Adrenal gland (tissue), 5 donors: ENCODE measurements at regions not wholly inside any gene's neighbourhood (a gene's known extent, or its start where the extent isn't known, plus 50 kb on each side); places are given as distances from the start of the nearest gene placed in this dataset.

Experiments used
- POLR2A ChIP-seq, 2 donors: fragments of 450-650 bp; IDR thresholded peaks; one replicate each; pipeline ENCODE4 v1.6.1; 2017; ENCODE audit warnings: antibody characterized with exemption in 2 of 2, mild to moderate bottlenecking in 2 of 2, moderate library complexity in 1 of 2
- TF ChIP-seq, protein P1 (sequence below), 6 experiments: fragments of 450-650 bp in 4 of 6; fragments of 200-600 bp in 2 of 6; sonication (generic) in 1 of 6; IDR thresholded peaks; 1 replicate in 5 of 6; 2 replicates in 1 of 6; pipeline versions ENCODE4 v1.5.1 to v1.8.0; 2016 to 2021; ENCODE audit warnings: antibody characterized with exemption in 6 of 6, mild to moderate bottlenecking in 2 of 6, moderate library complexity in 1 of 6
- donor health status: DM: no; HTN: no; CAD: no.

DNA sequence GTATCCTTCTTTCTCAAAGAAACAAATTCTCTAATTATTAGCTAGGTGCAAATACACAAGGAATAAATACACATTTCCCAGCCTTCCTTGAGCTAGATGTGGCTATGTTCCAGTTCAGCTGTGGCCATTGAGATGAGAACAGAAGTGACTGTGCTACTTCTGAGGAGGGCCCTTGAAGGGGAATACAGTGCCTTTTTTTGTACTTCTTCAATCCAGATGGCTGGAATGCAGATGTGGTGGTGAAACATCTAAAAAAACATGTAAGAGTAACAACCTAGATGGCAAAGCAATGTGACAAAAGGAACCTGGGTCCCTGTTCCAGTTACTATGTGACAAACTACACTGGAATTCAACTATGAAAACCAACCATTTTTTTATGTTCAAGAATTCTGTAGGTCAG, 115.4 kb upstream of the DST start:
- TF ChIP-seq, protein P1, sequence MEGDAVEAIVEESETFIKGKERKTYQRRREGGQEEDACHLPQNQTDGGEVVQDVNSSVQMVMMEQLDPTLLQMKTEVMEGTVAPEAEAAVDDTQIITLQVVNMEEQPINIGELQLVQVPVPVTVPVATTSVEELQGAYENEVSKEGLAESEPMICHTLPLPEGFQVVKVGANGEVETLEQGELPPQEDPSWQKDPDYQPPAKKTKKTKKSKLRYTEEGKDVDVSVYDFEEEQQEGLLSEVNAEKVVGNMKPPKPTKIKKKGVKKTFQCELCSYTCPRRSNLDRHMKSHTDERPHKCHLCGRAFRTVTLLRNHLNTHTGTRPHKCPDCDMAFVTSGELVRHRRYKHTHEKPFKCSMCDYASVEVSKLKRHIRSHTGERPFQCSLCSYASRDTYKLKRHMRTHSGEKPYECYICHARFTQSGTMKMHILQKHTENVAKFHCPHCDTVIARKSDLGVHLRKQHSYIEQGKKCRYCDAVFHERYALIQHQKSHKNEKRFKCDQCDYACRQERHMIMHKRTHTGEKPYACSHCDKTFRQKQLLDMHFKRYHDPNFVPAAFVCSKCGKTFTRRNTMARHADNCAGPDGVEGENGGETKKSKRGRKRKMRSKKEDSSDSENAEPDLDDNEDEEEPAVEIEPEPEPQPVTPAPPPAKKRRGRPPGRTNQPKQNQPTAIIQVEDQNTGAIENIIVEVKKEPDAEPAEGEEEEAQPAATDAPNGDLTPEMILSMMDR (IDR thresholded peaks at IDR 0.05): no peak
- no peak for TF ChIP-seq POLR2A (IDR thresholded peaks at IDR 0.05)
